G401 (cell line): ENCODE measurements at regions not wholly inside any gene's neighbourhood (a gene's known extent, or its start where the extent isn't known, plus 50 kb on each side); places are given as distances from the start of the nearest gene placed in this dataset.

Source experiments
- DNase-seq: peaks from one replicate; pipeline ENCODE4 v3.0.0-alpha.2; 2015; ENCODE audit warnings: low spot score
- in situ Hi-C: cut with HindIII; loops from 2 replicates; pipeline ENCODE4 v1.10.0; 2016; ENCODE audit warnings: low sequenced_read_pairs, mixed read lengths

- DNase-seq, result no peak
- in situ Hi-C loops, result no loop called here
These were observed 481.6 kb downstream of the TNS3 start for GRCh38 chr7:47100148-47100816.

- in situ Hi-C loops, result no loop called here
- DNase-seq, result no peak
These were observed 484.5 kb downstream of the TNS3 start for GRCh38 chr7:47097431-47097830.

GRCh38 chr7:47095946-47096345 lies 486.0 kb downstream of the TNS3 start:
- in situ Hi-C loops, result no loop called here
- DNase-seq, result no peak

GRCh38 chr7:47094462-47094861 lies 487.4 kb downstream of the TNS3 start:
- DNase-seq, result no peak
- in situ Hi-C loops, result no loop called here

- DNase-seq, result no peak
- in situ Hi-C loops, result no loop called here
These were observed 488.3 kb downstream of the TNS3 start for GRCh38 chr7:47093320-47094234.

GRCh38 chr7:47092336-47092735 lies 489.6 kb downstream of the TNS3 start:
- no peak for DNase-seq
- in situ Hi-C loops, result no loop called here

GRCh38 chr7:47091141-47091540 lies 490.8 kb downstream of the TNS3 start:
- in situ Hi-C loops, result no loop called here
- no peak for DNase-seq

GRCh38 chr7:47089461-47089860 lies 492.4 kb downstream of the TNS3 start:
- DNase-seq, result no peak
- in situ Hi-C loops, result no loop called here

GRCh38 chr7:47089068-47089417 lies 492.9 kb downstream of the TNS3 start:
- no peak for DNase-seq
- in situ Hi-C loops, result no loop called here

GRCh38 chr7:47088329-47089067 lies 493.4 kb downstream of the TNS3 start:
- peak; percentile 84 for DNase-seq
- in situ Hi-C loops, result no loop called here

- no peak for DNase-seq
- in situ Hi-C loops, result no loop called here
These were observed 494.0 kb downstream of the TNS3 start for GRCh38 chr7:47087866-47088265.

GRCh38 chr7:47085491-47086275 lies 496.2 kb downstream of the TNS3 start:
- DNase-seq, result no peak
- in situ Hi-C loops, result no loop called here

GRCh38 chr7:47083476-47084250 lies 498.2 kb downstream of the TNS3 start:
- in situ Hi-C loops, result no loop called here
- no peak for DNase-seq

- in situ Hi-C loops, result no loop called here
- DNase-seq, result no peak
These were observed 501.1 kb downstream of the TNS3 start for GRCh38 chr7:47080816-47081215.

GRCh38 chr7:47078241-47078640 lies 503.7 kb downstream of the TNS3 start:
- in situ Hi-C loops, result no loop called here

GRCh38 chr7:47074702-47075153 lies 507.2 kb downstream of the TNS3 start:
- DNase-seq, result no peak
- in situ Hi-C loops, result no loop called here

More at GRCh38 chr7:47078241-47078640, 503.7 kb downstream of the TNS3 start:
- no peak for DNase-seq

- in situ Hi-C loops, result no loop called here
- DNase-seq, result no peak
These were observed 508.6 kb downstream of the TNS3 start for GRCh38 chr7:47073284-47073683.

- in situ Hi-C loops, result no loop called here
- no peak for DNase-seq
These were observed 510.0 kb downstream of the TNS3 start for GRCh38 chr7:47071866-47072265.
